ENCODE measurements at regions not wholly inside any gene's neighbourhood (a gene's known extent, or its start where the extent isn't known, plus 50 kb on each side); places are given as distances from the start of the nearest gene placed in this dataset.

DNA sequence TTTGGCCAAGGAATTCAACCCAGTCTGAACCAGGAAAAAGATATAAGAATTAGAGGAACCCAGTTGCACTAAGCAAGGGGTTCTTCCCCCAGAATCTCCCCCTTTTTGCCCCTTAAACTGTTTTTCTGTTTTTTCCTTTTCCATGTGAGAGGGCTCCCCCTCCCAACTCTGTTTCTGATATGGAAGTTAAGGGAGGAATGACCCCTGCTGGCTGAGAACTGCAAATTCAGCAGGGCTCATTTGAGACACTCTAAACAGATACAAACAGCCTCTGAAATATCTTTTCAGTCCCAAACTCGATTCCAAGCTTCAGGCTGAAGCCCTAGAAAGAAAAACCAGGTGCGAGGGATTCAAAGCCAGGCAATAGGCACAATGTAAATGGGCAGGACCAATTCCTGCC is 132.7 kb downstream of the SLC41A2 start:
- H4K5ac ChIP-seq (ENCODE audit: insufficient read length, low read depth, low read length): no peak overlapping the region
- no peak overlapping the region for H3K14ac ChIP-seq (ENCODE audit: insufficient read depth, low read length)
- Mint-ChIP-seq H3K4me3 (no peak overlapping the region), H3K9me3 (peaks cover 19 to 21% of the 10 kb centered on the region in 2 experiments), H3K27me3 (ENCODE audit: low read depth) (no peaks in the 10 kb centered on the region), H3K27ac (no peak overlapping the region), H3K36me3 (ENCODE audit: insufficient read depth in 1 of 3, low read depth in 3 of 3) (peaks cover 4 to 20% (median 7%) of the 10 kb centered on the region in 3 experiments; a peak in 5 of 7 replicates), H3K4me1 (no peaks in the 10 kb centered on the region)
- no peak overlapping the region for H3K4me2 ChIP-seq (ENCODE audit: insufficient read depth, insufficient read length, low read length)
- no peak overlapping the region for H3K23ac ChIP-seq (ENCODE audit: insufficient read length, low read depth, low read length)
- no peaks in the 10 kb centered on the region for H4K20me1 ChIP-seq (ENCODE audit: control insufficient read depth, insufficient read depth, insufficient read length)
- no peak overlapping the region for H2BK15ac ChIP-seq (ENCODE audit: low read depth, low read length)
- peak; percentile 35 for DNase-seq
- H3K23me2 ChIP-seq (ENCODE audit: insufficient read length, low read depth, low read length, poor library complexity, severe bottlenecking): no peaks in the 10 kb centered on the region
- H2AFZ ChIP-seq (ENCODE audit: low read length): no peak overlapping the region
- no peak overlapping the region for H2BK120ac ChIP-seq (ENCODE audit: low read depth, low read length, poor library complexity, severe bottlenecking)
- H3K4me1 ChIP-seq (ENCODE audit: insufficient read depth, low read length): no peaks in the 10 kb centered on the region
- no peak overlapping the region for H2BK20ac ChIP-seq (ENCODE audit: low read depth, low read length, poor library complexity, severe bottlenecking)
- H3K79me2 ChIP-seq (ENCODE audit: insufficient read depth, low read length): no peaks in the 10 kb centered on the region
- H4K91ac ChIP-seq (ENCODE audit: insufficient read length, low read depth, low read length): no peak overlapping the region
- H3K79me1 ChIP-seq (ENCODE audit: insufficient read depth, low read depth, low read length, poor library complexity, severe bottlenecking): no peaks in the 10 kb centered on the region
- H3K18ac ChIP-seq (ENCODE audit: insufficient read length, low read depth, low read length): no peak overlapping the region
- no peak overlapping the region for H2BK12ac ChIP-seq (ENCODE audit: insufficient read length, low read depth, low read length)
- no peak overlapping the region for H3K56ac ChIP-seq (ENCODE audit: insufficient read length, low read depth, low read length)
- TF ChIP-seq, protein P1, sequence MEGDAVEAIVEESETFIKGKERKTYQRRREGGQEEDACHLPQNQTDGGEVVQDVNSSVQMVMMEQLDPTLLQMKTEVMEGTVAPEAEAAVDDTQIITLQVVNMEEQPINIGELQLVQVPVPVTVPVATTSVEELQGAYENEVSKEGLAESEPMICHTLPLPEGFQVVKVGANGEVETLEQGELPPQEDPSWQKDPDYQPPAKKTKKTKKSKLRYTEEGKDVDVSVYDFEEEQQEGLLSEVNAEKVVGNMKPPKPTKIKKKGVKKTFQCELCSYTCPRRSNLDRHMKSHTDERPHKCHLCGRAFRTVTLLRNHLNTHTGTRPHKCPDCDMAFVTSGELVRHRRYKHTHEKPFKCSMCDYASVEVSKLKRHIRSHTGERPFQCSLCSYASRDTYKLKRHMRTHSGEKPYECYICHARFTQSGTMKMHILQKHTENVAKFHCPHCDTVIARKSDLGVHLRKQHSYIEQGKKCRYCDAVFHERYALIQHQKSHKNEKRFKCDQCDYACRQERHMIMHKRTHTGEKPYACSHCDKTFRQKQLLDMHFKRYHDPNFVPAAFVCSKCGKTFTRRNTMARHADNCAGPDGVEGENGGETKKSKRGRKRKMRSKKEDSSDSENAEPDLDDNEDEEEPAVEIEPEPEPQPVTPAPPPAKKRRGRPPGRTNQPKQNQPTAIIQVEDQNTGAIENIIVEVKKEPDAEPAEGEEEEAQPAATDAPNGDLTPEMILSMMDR (conservative IDR thresholded peaks at IDR 0.05): peak; percentile 69
- no peak overlapping the region for H2AK5ac ChIP-seq (ENCODE audit: insufficient read length, low read length)
- peaks cover 4% of the 10 kb centered on the region for H3K9me3 ChIP-seq (ENCODE audit: control insufficient read depth, low read depth, low read length)
- no peaks in the 10 kb centered on the region for H3K27me3 ChIP-seq (ENCODE audit: insufficient read depth, low read length)
- no peak overlapping the region for H2BK5ac ChIP-seq (ENCODE audit: insufficient read length, low read length)
- no peak overlapping the region for H3K4ac ChIP-seq (ENCODE audit: low read depth, low read length)
- no CpG with 5 or more reads among the region's 2 CpGs for WGBS (ENCODE audit: extremely low coverage, insufficient read length, low lambda C conversion rate)
- H4K8ac ChIP-seq (replicated peaks; ENCODE audit: insufficient read length, low read depth, low read length): no peak overlapping the region
- no peak overlapping the region for H3K9ac ChIP-seq (ENCODE audit: extremely low read depth, insufficient read length, low read length)
- H3T11ph ChIP-seq (ENCODE audit: low read length): no peak overlapping the region
- H3K27ac ChIP-seq (ENCODE audit: insufficient read length, low read depth, low read length): no peak overlapping the region
